ENCODE measurements at regions not wholly inside any gene's neighbourhood (a gene's known extent, or its start where the extent isn't known, plus 50 kb on each side); places are given as distances from the start of the nearest gene placed in this dataset.
"Not testable (repeated sequence)": the region's sequence is repeated elsewhere in the genome, so short reads cannot be mapped to it uniquely, and the experiment has no call there.

- H4K8ac ChIP-seq (ENCODE audit: low read length) = no peak overlapping the region
- no peak for DNase-seq
- H3K9me3 ChIP-seq (ENCODE audit: control insufficient read depth, low read length) = no peaks in the 10 kb centered on the region
- H3K4ac ChIP-seq (ENCODE audit: low read depth in 1 of 2, low read length in 2 of 2) = no peak overlapping the region
- no peak overlapping the region for H3K18ac ChIP-seq (ENCODE audit: low read depth in 1 of 2, low read length in 2 of 2)
- no peak overlapping the region for H3K4me3 ChIP-seq (ENCODE audit: insufficient read depth in 1 of 2, low read depth in 1 of 2, low read length in 2 of 2)
- no peak overlapping the region for H3K9ac ChIP-seq (ENCODE audit: low read length)
- H3K23ac ChIP-seq (ENCODE audit: low read length in 2 of 2) = no peak overlapping the region
- H3K27me3 ChIP-seq (ENCODE audit: control insufficient read depth in 1 of 2, insufficient read depth in 1 of 2, low read length in 2 of 2) = peaks cover 0 to 6% of the 10 kb centered on the region in 2 experiments
- H2AK5ac ChIP-seq (ENCODE audit: low read length, severe bottlenecking) = no peak overlapping the region
- H2BK5ac ChIP-seq (ENCODE audit: low read depth, low read length, poor library complexity, severe bottlenecking) = no peak overlapping the region
- no peaks in the 10 kb centered on the region for H3K4me1 ChIP-seq (ENCODE audit: control insufficient read depth, insufficient read depth, low read depth, low read length)
- no peak overlapping the region for H2AFZ ChIP-seq (ENCODE audit: low read depth, low read length)
- no peaks in the 10 kb centered on the region for H3K36me3 ChIP-seq (ENCODE audit: control insufficient read depth in 1 of 2, insufficient read depth in 2 of 2, low read depth in 1 of 2, low read length in 2 of 2)
- H4K91ac ChIP-seq (ENCODE audit: low read length) = no peak overlapping the region
- no peak overlapping the region for H3K14ac ChIP-seq (ENCODE audit: low read length in 2 of 2)
- no peak overlapping the region for H2BK120ac ChIP-seq (ENCODE audit: low read depth, low read length)
- H2BK15ac ChIP-seq (ENCODE audit: low read depth, poor library complexity, severe bottlenecking) = no peak overlapping the region
- H3K4me2 ChIP-seq (ENCODE audit: low read length, poor library complexity, severe bottlenecking) = no peak overlapping the region
- no peak overlapping the region for H2BK12ac ChIP-seq (ENCODE audit: low read length in 2 of 2)
- no peak overlapping the region for H3K27ac ChIP-seq (ENCODE audit: low read length, poor library complexity, severe bottlenecking)
- H3K79me1 ChIP-seq (replicated peaks; ENCODE audit: low read length, poor library complexity, severe bottlenecking) = no peaks in the 10 kb centered on the region
These were observed 98.2 kb upstream of the PRSS3 start for GRCh38 chr9:33697171-33697570.

- Histone ChIP-seq H2BK120ac (ENCODE audit: low read depth, low read length) (no peak overlapping the region), H4K91ac (ENCODE audit: low read length) (no peak overlapping the region), H3K9ac (ENCODE audit: low read length) (no peak overlapping the region), H2AFZ (ENCODE audit: low read depth, low read length) (no peak overlapping the region), H2BK12ac (ENCODE audit: low read length in 2 of 2) (no peak overlapping the region), H3K18ac (ENCODE audit: low read depth in 1 of 2, low read length in 2 of 2) (no peak overlapping the region), H3K79me1 (replicated peaks; ENCODE audit: low read length, poor library complexity, severe bottlenecking) (no peaks in the 10 kb centered on the region), H3K36me3 (ENCODE audit: control insufficient read depth in 1 of 2, insufficient read depth in 2 of 2, low read depth in 1 of 2, low read length in 2 of 2) (no peaks in the 10 kb centered on the region), H2BK5ac (ENCODE audit: low read depth, low read length, poor library complexity, severe bottlenecking) (no peak overlapping the region), H3K4me1 (ENCODE audit: control insufficient read depth, insufficient read depth, low read depth, low read length) (no peaks in the 10 kb centered on the region), H3K4me2 (ENCODE audit: low read length, poor library complexity, severe bottlenecking) (no peak overlapping the region), H2BK15ac (ENCODE audit: low read depth, poor library complexity, severe bottlenecking) (no peak overlapping the region), H2AK5ac (ENCODE audit: low read length, severe bottlenecking) (no peak overlapping the region), H3K27me3 (ENCODE audit: control insufficient read depth in 1 of 2, insufficient read depth in 1 of 2, low read length in 2 of 2) (peaks cover 5 to 6% of the 10 kb centered on the region in 2 experiments), H3K14ac (ENCODE audit: low read length in 2 of 2) (no peak overlapping the region), H4K8ac (ENCODE audit: low read length) (no peak overlapping the region), H3K23ac (ENCODE audit: low read length in 2 of 2) (no peak overlapping the region), H3K4me3 (ENCODE audit: insufficient read depth in 1 of 2, low read depth in 1 of 2, low read length in 2 of 2) (no peak overlapping the region), H3K27ac (ENCODE audit: low read length, poor library complexity, severe bottlenecking) (no peak overlapping the region), H3K9me3 (ENCODE audit: control insufficient read depth, low read length) (no peaks in the 10 kb centered on the region), H3K4ac (ENCODE audit: low read depth in 1 of 2, low read length in 2 of 2) (no peak overlapping the region)
- DNase-seq = no peak
- 100% methylated on average over 1 of the region's 1 CpG for WGBS
These were observed 97.1 kb upstream of the PRSS3 start for GRCh38 chr9:33698267-33698666.

- 80% methylated on average over 2 of the region's 2 CpGs for WGBS
- not testable (repeated sequence) for H3K14ac ChIP-seq (ENCODE audit: low read length in 2 of 2); H3K4me2 ChIP-seq (ENCODE audit: low read length, poor library complexity, severe bottlenecking); H3K4ac ChIP-seq (ENCODE audit: low read depth in 1 of 2, low read length in 2 of 2); H4K91ac ChIP-seq (ENCODE audit: low read length); H2AK5ac ChIP-seq (ENCODE audit: low read length, severe bottlenecking); H3K27ac ChIP-seq (ENCODE audit: low read length, poor library complexity, severe bottlenecking); H3K23ac ChIP-seq (ENCODE audit: low read length in 2 of 2); H3K9ac ChIP-seq (ENCODE audit: low read length); H2AFZ ChIP-seq (ENCODE audit: low read depth, low read length); H3K4me1 ChIP-seq (ENCODE audit: control insufficient read depth, insufficient read depth, low read depth, low read length); H3K18ac ChIP-seq (ENCODE audit: low read depth in 1 of 2, low read length in 2 of 2); H3K4me3 ChIP-seq (ENCODE audit: insufficient read depth in 1 of 2, low read depth in 1 of 2, low read length in 2 of 2); H3K36me3 ChIP-seq (ENCODE audit: control insufficient read depth in 1 of 2, insufficient read depth in 2 of 2, low read depth in 1 of 2, low read length in 2 of 2); H4K8ac ChIP-seq (ENCODE audit: low read length); DNase-seq; H2BK120ac ChIP-seq (ENCODE audit: low read depth, low read length); H2BK12ac ChIP-seq (ENCODE audit: low read length in 2 of 2); H2BK15ac ChIP-seq (ENCODE audit: low read depth, poor library complexity, severe bottlenecking); H3K9me3 ChIP-seq (ENCODE audit: control insufficient read depth, low read length); H2BK5ac ChIP-seq (ENCODE audit: low read depth, low read length, poor library complexity, severe bottlenecking); H3K79me1 ChIP-seq (replicated peaks; ENCODE audit: low read length, poor library complexity, severe bottlenecking)
- peaks cover 0 to 18% of the 10 kb centered on the region in 2 experiments for H3K27me3 ChIP-seq (ENCODE audit: control insufficient read depth in 1 of 2, insufficient read depth in 1 of 2, low read length in 2 of 2)
These were observed 94.4 kb upstream of the PRSS3 start for GRCh38 chr9:33700940-33701339.

- no peak overlapping the region for H3K18ac ChIP-seq (ENCODE audit: low read depth in 1 of 2, low read length in 2 of 2)
- H3K4me2 ChIP-seq (ENCODE audit: low read length, poor library complexity, severe bottlenecking) = no peak overlapping the region
- H3K4me1 ChIP-seq (ENCODE audit: control insufficient read depth, insufficient read depth, low read depth, low read length) = no peaks in the 10 kb centered on the region
- H3K14ac ChIP-seq (ENCODE audit: low read length in 2 of 2) = no peak overlapping the region
- H3K4ac ChIP-seq (ENCODE audit: low read depth in 1 of 2, low read length in 2 of 2) = no peak overlapping the region
- no peaks in the 10 kb centered on the region for H3K9me3 ChIP-seq (ENCODE audit: control insufficient read depth, low read length)
- no peak for DNase-seq
- no peak overlapping the region for H2BK15ac ChIP-seq (ENCODE audit: low read depth, poor library complexity, severe bottlenecking)
- H4K91ac ChIP-seq (ENCODE audit: low read length) = no peak overlapping the region
- H2BK120ac ChIP-seq (ENCODE audit: low read depth, low read length) = no peak overlapping the region
- no peak overlapping the region for H2BK12ac ChIP-seq (ENCODE audit: low read length in 2 of 2)
- H3K79me1 ChIP-seq (replicated peaks; ENCODE audit: low read length, poor library complexity, severe bottlenecking) = no peaks in the 10 kb centered on the region
- no peak overlapping the region for H3K23ac ChIP-seq (ENCODE audit: low read length in 2 of 2)
- H3K4me3 ChIP-seq (ENCODE audit: insufficient read depth in 1 of 2, low read depth in 1 of 2, low read length in 2 of 2) = no peak overlapping the region
- H2AK5ac ChIP-seq (ENCODE audit: low read length, severe bottlenecking) = no peak overlapping the region
- no peaks in the 10 kb centered on the region for H3K36me3 ChIP-seq (ENCODE audit: control insufficient read depth in 1 of 2, insufficient read depth in 2 of 2, low read depth in 1 of 2, low read length in 2 of 2)
- peaks cover 0 to 27% of the 10 kb centered on the region in 2 experiments for H3K27me3 ChIP-seq (ENCODE audit: control insufficient read depth in 1 of 2, insufficient read depth in 1 of 2, low read length in 2 of 2)
- H2BK5ac ChIP-seq (ENCODE audit: low read depth, low read length, poor library complexity, severe bottlenecking) = no peak overlapping the region
- H3K9ac ChIP-seq (ENCODE audit: low read length) = no peak overlapping the region
- H4K8ac ChIP-seq (ENCODE audit: low read length) = no peak overlapping the region
- H2AFZ ChIP-seq (ENCODE audit: low read depth, low read length) = no peak overlapping the region
- H3K27ac ChIP-seq (ENCODE audit: low read length, poor library complexity, severe bottlenecking) = no peak overlapping the region
- WGBS = 82% methylated on average over 8 of the region's 8 CpGs
These were observed 91.8 kb upstream of the PRSS3 start for GRCh38 chr9:33703430-33704102.
